Right ventricle myocardium superior (tissue), 1 donor: ENCODE measurements at regions not wholly inside any gene's neighbourhood (a gene's known extent, or its start where the extent isn't known, plus 50 kb on each side); places are given as distances from the start of the nearest gene placed in this dataset.
"Not testable (repeated sequence)": the region's sequence is repeated elsewhere in the genome, so short reads cannot be mapped to it uniquely, and the experiment has no call there.

Experiments used
- ATAC-seq: fragments of 200-7000 bp; cut with Tn5 transposase; one replicate; pipeline ENCODE4 v1.9.1; 2020; ENCODE audit warnings: mild to moderate bottlenecking; ENCODE audit not compliant: poor library complexity
- DNase-seq: peaks from one replicate; pipeline ENCODE4 v3.0.0-alpha.2; 2020
- intact Hi-C: fragments of 100-400 bp; cut with DNase I; formaldehyde crosslinking; loops from one replicate; pipeline ENCODE4 v1.11.2; 2022
- donor health status: DM: no; HTN: yes; CAD: no; lungs with severe emphysema.

DNA sequence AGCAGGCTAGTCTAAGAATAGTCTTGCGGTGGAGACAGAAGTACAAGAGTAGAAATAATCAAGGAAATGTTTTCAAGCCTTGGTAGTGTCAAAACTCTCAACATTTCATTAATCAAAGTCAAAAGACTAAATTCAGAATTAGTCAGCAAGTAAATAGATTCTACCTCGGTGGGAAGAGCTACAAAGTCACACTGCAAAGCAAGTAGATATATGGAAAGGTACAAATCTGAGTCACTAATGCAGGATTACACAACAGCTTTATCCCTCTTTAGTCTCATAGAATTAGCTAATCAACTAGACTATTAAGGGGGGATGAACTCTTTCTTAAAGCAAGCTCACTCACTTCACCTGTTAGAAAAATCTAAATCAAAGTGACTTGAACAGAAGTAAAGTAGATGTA lies 568.7 kb upstream of the CNTNAP5 start:
- intact Hi-C loops, result no loop called here
- no peak for DNase-seq
- ATAC-seq, result no peak

DNA sequence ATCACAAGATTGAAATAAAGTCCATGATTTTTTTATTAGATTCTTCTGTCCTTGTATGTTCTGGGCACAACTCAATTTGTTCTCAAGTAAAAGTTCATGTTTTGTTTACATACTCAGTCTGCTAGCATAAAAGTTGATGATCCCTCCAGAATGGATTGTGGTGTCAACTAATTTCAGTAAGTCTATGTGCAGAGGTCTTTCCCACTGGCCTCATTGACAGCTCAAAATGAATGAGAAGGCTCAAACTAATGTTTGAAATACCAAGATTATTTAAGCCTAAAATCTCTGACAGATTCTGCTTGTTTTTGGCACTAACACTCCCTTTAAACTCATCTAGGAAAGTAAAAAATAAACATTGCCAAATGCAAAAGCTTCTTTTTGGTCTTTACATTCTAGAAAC lies 561.2 kb upstream of the CNTNAP5 start:
- intact Hi-C loops, result no loop called here
- ATAC-seq (no peak), DNase-seq (no peak)

DNA sequence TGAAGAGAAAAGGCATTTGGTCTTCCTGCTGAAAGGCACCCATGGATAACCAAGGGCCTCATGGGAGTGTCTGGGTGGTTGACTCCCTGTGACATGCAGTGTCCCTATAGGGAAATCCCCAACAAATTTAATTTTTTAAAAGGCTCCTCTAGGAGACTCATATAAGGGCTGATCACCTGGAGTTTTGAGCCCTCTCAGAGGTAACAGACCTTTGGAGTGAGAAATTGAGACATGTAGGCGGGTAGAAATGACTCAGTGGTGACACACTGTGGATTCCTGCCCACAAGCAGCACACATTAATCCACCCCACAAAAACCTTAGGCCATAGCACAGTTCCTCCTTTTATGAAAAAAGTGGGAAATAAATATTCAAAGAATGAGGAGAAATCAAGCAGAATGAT lies 557.0 kb upstream of the CNTNAP5 start:
- ATAC-seq (no peak), DNase-seq (no peak)
- intact Hi-C loops, result no loop called here

DNA sequence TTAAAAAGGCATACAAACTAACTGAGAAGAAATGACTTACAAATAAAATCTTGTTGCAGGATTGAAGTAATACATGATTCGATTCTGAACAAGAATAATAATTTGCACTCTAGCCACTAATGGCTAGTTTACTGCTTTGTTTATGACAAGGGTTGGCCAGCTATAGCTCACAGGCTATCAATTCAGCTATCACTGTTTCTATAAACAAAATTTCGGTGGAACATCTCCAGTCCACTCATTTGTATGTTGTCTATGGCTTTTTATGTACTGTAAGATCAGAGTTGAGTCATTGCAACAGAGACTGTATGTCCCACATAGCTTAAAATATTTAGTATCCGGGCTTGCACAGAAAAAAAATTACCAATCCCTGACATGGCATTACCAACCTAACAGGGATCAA lies 543.7 kb upstream of the CNTNAP5 start:
- DNase-seq, result no peak
- intact Hi-C loops, result no loop called here

DNA sequence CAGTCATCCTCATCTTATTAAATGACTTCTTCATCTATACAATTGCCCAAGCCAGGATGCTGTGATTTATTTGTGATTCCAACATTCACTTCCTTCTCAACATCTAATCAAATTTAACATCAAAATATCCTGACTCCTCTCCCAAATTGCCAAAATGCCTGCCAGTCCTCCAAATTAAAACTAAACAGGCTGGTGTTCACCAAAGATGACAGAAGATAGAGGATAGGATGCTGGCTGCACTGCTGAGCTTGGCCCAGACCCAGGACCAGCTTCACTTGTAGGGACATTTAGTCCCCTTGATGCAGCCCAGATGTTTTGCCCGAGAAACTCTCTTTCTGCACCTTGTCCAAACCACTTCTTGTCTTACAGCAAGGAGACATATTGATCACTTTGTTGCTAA lies 540.0 kb upstream of the CNTNAP5 start:
- intact Hi-C loops, result no loop called here
- no peak for DNase-seq
- no peak for ATAC-seq

More for the DNA sequence above, 543.7 kb upstream of the CNTNAP5 start:
- ATAC-seq, result no peak

DNA sequence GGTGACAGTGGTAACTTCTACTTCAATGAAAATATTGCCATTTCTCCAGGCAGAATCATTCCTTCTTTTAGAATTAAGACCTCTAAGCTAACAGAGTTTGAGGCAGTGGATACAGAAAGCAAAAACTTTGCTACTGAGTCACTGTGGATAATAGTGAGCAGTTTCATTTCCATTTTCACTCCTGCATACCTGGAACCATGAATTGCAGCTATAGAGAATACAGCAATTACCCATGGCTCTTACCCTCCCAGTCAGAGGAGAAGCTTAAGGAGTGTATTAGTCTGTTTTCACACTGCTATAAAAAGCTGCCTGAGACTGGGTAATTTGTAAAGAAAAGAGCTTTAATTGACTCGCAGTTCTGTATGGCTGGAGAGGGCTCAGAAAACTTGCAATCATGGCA lies 531.4 kb upstream of the CNTNAP5 start:
- ATAC-seq (no peak), DNase-seq (no peak)
- intact Hi-C loops, result no loop called here

DNA sequence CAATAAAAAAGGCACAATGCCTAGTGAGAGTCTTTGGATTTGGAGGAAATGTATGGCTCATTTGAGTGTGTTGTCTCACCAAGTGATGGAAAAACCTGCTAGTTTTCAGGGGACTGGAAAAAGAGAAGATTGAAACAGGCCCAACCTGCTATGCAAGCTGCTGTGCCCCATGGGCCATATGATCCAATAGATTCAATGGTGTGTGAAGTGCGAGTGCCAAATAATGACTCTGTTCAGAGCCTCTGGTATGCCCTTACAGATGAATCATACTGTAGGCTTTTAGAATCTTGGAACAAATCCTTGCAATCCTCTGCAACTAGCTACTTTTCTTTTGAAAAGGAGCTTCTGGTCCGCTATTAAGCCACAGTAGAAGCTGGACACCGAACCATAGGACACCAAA lies 529.8 kb upstream of the CNTNAP5 start:
- ATAC-seq (no peak), DNase-seq (no peak)
- intact Hi-C loops, result no loop called here

DNA sequence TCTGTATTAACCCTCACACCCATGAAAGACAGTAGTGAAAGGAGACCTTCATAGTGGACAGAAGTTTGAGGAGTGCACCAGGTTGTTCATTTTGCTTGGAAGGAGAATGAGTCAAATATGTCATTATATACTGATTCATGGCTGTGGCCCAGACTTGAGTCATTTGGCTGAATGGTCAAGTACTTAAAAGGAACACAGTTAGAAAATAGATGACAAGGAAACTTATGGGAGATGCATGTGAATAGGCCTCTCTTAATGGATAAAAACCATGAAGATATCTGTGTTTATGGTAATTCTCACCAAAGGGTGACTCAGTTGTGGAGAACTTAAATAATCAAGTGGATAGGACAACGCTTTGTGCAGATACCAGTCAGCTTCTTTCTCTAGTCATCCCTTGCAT lies 524.7 kb upstream of the CNTNAP5 start:
- ATAC-seq (no peak), DNase-seq (no peak)
- intact Hi-C loops, result no loop called here

DNA sequence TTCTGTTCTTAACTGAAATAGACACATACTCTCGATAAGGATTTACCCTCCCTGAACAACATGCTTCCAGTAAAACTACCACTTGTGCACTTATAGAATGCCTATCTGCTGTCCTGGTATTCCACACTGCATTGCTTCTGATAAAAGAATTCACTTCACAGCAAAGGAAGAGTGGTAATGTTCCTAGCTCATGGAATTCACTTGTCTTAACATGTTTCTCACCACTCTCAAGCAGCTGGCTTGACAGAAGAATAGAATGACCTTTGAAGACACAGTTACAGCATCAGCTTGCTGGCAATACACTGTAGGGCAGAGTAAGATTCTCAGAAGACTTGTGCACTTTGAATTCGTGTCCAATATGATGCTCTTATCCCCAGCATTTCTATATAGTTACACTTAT lies 524.1 kb upstream of the CNTNAP5 start:
- no peak for ATAC-seq

DNA sequence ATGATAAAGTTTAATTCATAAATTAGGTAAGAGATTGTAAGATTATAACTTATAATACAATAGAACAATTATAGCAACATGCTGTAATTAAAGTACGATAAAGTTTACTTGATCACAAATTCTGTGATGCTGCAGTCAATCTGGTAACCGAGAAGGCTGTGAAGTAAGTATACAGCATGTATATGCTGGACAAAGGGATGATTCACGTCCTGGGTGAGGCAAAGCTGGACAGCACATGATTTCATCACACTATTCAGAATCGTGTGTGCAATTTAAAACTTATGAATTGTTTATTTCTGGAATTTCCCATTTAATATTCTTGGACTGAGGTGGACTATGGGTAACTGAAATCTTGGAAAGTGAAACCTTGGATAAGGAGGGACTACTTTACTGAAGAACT lies 522.2 kb upstream of the CNTNAP5 start:
- no peak for ATAC-seq
- intact Hi-C loops, result no loop called here
- no peak for DNase-seq

More for the DNA sequence above, 524.1 kb upstream of the CNTNAP5 start:
- intact Hi-C loops, result no loop called here
- no peak for DNase-seq

DNA sequence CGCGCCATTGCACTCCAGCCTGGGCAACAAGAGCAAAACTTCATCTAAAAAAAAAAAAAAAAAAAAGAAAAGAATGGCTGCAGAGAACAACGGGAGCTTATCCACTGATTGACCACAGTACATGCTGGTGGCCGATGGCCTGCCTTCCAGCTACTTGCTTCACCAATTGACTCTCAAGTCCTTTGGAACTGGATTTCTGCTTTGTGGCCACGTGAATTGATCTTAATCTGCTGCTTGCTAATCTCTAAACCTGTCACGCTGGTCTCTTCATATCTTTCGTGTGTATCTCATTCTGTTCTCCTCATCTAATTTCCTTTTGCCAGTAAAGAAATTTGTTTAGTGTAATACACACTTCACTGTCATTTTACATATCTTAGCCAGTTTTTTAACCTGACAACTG lies 512.5 kb upstream of the CNTNAP5 start:
- no peak for DNase-seq
- no peak for ATAC-seq
- intact Hi-C loops, result no loop called here

DNA sequence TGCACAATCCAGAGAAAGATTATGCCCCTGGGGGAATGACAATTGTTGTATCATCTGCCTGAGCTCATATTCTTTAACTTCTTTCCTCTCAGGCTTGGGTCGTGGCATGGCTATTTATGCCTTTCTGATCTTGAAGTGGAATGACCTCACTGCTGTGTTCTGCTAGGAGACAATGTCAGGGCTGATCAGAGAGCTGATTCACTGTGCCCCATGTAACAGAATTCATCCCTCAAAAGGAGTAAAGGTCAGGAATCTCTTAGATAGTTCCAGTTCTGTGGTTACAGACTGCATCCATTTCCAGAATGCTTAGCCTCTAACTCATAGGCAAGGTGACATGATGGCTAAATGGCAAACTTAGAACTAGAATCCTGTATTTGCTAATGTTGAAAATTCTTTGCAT lies 511.7 kb upstream of the CNTNAP5 start:
- intact Hi-C loops, result no loop called here
- DNase-seq, result no peak
- no peak for ATAC-seq

DNA sequence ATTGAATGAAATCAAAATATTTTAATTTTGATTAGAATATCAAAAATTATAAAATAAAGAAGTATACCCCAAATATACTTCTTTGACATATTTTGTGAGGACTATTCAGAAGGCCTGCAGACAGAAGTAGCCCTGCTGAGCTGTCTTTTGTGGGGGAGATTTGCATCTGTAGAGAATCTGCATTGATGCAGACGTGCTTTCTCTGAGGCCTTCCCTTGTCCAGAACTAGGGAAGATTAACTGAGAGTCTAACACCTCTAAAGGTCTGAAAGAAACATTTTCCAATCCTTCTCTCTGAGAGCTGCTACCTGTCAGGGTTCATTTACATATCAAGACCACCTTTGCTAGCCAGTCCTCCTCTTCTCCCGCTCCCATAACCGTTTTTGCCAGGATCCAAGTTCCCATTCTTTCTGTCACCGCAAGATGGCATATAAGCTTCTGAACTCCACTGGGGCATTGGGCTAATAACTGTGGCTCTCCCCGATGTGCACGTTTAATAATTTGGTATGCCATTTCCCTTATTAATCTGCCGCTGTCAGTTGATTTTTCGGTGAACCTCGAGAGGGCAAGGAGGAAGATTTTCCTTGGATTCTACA lies 510.4 kb upstream of the CNTNAP5 start:
- intact Hi-C loops, result no loop called here
- ATAC-seq (no peak), DNase-seq (no peak)

DNA sequence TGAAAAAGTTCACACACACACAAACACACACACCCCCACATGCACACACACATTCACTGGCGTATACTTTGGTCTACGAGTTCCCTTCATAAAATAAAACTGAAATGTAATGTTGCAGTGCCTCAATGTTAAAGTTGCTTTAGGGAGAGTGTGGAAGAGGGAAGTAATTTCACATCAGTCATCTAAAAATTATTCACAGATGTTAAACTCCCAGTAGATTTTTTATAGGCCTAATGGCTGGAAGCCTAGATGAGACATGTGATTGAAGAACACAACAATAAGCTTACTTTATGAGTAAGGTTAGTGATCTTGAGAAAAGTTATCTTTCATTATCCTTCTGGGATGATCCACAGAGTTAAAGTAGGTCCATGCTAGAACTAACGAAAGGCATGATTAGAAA lies 506.7 kb upstream of the CNTNAP5 start:
- ATAC-seq (no peak), DNase-seq (no peak)
- intact Hi-C loops, result no loop called here

DNA sequence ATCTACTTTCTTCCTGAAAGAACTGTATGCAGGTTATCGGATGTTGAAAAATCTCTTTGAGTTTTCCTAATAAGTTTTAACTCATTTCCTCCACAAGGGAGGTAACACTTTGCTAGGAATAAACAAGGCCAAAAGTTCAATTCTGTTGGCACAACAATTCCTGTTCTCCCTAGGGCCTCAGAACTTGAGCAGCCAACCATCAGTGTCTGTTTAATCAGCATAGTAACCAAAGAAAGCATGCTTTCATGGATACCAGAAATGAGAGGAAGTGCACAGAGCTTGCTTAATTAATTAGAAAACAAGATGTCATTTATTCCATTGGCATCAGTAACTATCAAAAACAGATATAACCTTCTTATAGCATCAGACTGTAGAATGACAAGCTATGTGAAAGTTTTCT lies 503.2 kb upstream of the CNTNAP5 start:
- ATAC-seq (peak; percentile 46), DNase-seq (no peak)
- intact Hi-C loops, result no loop called here

DNA sequence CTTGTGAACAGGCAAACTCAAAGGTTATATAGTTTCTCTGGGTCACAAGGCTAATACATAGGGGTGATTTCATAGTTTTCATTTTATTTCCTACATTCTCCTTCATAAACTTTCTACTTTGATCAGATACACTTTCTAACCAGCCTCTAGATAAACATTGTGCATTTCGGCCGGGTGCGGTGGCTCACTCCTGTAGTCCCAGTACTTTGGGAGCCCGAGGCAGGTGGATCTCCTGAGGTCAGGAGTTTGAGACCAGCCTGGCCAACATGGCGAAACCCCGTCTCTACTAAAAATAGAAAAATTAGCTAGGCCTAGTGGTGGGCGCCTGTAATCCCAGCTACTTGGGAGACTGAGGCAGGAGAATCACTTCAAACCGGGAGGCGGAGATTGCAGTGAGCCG lies 502.6 kb upstream of the CNTNAP5 start:
- ATAC-seq, intact Hi-C loops, DNase-seq: not testable (repeated sequence)

DNA sequence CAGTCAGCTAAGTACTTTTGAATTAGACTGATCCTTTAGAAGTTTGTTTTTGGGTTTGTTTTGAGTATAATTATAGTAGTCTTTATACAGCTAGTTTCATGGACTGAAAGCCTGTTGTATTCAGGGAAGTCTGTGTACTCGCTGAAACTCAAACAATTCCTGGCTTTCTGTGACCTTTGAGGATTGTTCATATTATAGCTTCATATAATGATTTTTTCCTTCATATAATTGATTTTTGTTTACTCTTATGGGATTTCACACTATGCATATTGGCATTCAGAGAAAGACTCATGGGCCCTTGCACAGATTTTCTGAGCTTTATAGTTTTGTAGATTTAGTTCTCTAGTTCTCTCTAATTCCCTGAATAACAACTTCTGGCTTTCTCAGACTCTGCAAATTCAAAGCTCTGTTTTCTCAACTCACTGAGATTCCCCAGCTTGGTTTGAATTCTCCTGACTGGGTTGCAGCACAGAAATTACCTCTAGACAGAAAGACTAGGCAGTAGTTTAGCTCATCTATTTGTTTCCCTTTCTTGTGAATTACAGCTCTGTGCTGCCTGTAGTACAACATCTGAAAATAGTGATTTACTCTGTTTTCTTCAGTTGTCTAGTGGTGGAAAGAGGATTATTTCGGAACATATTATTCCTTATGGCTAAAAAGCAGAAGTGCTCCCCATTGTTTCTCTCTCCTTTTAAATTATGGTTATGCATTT lies 495.9 kb upstream of the CNTNAP5 start:
- ATAC-seq, result no peak
- no peak for DNase-seq
- intact Hi-C loops, result no loop called here

DNA sequence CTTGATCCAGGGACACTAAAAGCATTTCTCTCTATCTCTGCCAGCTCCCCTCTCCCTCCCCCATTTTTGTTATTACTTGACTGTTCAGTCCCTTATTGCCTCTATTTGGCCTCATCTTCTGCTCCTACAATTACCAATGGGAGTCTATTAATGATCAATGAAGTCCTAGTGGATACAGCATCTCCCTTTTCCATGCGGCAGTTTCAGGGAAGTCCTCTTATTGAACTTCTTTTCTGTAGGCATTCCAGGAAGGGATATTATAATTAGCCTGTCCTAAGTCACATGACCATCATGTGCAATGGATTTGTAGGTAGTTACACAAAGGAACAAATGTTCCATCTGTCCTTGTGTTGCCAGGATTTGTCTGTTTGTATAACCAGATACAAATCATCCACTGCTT lies 495.1 kb upstream of the CNTNAP5 start:
- intact Hi-C loops, result no loop called here
- no peak for DNase-seq

DNA sequence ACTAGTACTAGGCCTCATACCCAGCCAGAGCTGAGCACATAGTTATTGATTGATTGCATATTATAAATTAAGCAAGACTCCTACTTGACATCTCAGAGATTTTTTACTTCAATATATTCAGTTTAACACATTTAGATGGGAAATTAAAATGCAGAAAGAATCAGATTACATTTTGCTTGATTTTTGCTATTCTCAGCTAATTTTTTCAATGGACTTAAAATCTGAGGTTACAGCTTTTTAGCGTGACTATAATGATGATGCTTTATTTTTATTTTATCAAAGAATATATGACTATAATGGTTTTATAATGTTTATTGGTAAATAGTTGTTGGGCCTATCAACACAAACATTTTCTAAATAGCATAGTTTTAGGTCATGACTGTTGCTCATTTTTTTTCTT lies 493.0 kb upstream of the CNTNAP5 start:
- intact Hi-C loops, result no loop called here
- no peak for DNase-seq
- no peak for ATAC-seq

More for the DNA sequence above, 495.1 kb upstream of the CNTNAP5 start:
- no peak for ATAC-seq

DNA sequence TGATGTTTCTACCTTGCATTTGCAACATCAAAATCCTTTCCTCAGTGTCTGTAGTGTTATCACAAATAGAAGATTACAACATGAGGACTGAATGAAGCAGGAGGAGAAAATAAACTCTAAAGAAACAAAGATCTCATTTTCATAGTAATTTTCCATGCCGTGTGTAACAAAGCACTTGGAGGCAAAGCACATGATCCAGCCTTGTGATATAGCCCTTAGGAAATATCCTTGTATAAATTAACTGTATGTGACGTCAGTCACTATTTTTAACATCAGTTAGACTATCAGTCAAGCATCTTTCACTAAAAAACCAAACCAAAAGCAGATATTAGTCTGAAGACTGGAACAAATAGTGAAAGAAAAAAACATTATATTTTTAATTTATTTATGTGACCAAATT lies 492.1 kb upstream of the CNTNAP5 start:
- DNase-seq (no peak), ATAC-seq (no peak)
- intact Hi-C loops, result no loop called here

DNA sequence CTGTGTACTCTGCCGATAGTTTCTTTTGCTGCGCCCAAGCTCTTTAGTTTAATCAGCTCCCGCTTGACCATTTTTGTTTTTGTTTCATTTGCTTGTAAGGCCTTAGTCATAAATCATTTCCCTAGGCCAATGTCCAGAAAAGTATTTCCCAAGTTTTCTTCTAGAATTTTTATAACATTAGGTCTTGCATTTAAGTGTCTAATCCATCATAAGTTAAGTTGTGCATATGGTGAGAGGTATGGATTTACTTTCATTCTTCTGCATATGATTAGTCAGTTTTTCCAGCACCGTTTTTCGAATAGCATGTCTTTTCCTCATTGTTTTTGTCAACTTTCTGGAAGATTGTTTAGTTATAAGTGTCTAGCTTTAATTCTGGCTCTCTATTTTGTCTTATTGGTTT lies 484.8 kb upstream of the CNTNAP5 start:
- intact Hi-C loops, result no loop called here
- DNase-seq (no peak), ATAC-seq (no peak)
